NOMO-1 (cell line): ENCODE measurements at regions not wholly inside any gene's neighbourhood (a gene's known extent, or its start where the extent isn't known, plus 50 kb on each side); places are given as distances from the start of the nearest gene placed in this dataset.
"Not testable (repeated sequence)": the region's sequence is repeated elsewhere in the genome, so short reads cannot be mapped to it uniquely, and the experiment has no call there.

Experiments used
- DNase-seq, 2 experiments: peaks; one replicate each; lab custom pipeline; 2025; ENCODE audit not compliant: unreplicated experiment in 2 of 2; lab: John Stamatoyannopoulos, UW

- no peak for DNase-seq
Measured at GRCh38 chr4:4670869-4671268, 129.0 kb upstream of the STX18 start.

GRCh38 chr4:4668355-4669210 is 126.7 kb upstream of the STX18 start:
- DNase-seq: no peak

- no peak for DNase-seq
Measured at GRCh38 chr4:4667622-4668081, 125.8 kb upstream of the STX18 start.

- no peak for DNase-seq
Measured at GRCh38 chr4:4666693-4667621, 125.1 kb upstream of the STX18 start.

GRCh38 chr4:4666187-4666586 is 124.3 kb upstream of the STX18 start:
- no peak for DNase-seq

- DNase-seq: no peak
Measured at GRCh38 chr4:4664234-4664633, 122.4 kb upstream of the STX18 start.

GRCh38 chr4:4663028-4663427 is 121.2 kb upstream of the STX18 start:
- DNase-seq: peak in 1 of 2 experiments; percentile 7

GRCh38 chr4:4662230-4662629 is 120.4 kb upstream of the STX18 start:
- DNase-seq: no peak

GRCh38 chr4:4659871-4660651 is 118.2 kb upstream of the STX18 start:
- DNase-seq: peak; percentile 34 to 54

- no peak for DNase-seq
Measured at GRCh38 chr4:4658052-4658451, 116.2 kb upstream of the STX18 start.

GRCh38 chr4:4656977-4657376 is 115.1 kb upstream of the STX18 start:
- DNase-seq: no peak

- no peak for DNase-seq
Measured at GRCh38 chr4:4655901-4656300, 114.1 kb upstream of the STX18 start.

GRCh38 chr4:4655011-4655410 is 113.2 kb upstream of the STX18 start:
- DNase-seq: no peak

GRCh38 chr4:4651811-4652755 is 110.2 kb upstream of the STX18 start:
- DNase-seq: no peak

GRCh38 chr4:4647041-4647440 is 105.2 kb upstream of the STX18 start:
- DNase-seq: no peak

GRCh38 chr4:4645743-4646142 is 103.9 kb upstream of the STX18 start:
- DNase-seq: no peak

- DNase-seq: not testable (repeated sequence)
Measured at GRCh38 chr4:4644277-4644676, 102.4 kb upstream of the STX18 start.

GRCh38 chr4:4643743-4644142 is 101.9 kb upstream of the STX18 start:
- DNase-seq: not testable (repeated sequence)

GRCh38 chr4:4643306-4643705 is 101.5 kb upstream of the STX18 start:
- no peak for DNase-seq
